Subcutaneous abdominal adipose tissue (tissue), 5 donors: ENCODE measurements at regions not wholly inside any gene's neighbourhood (a gene's known extent, or its start where the extent isn't known, plus 50 kb on each side); places are given as distances from the start of the nearest gene placed in this dataset.

Experiments
- H3K27ac ChIP-seq: one replicate; pipeline ENCODE4 v1.7.0; 2013; ENCODE audit warnings: low read depth, mild to moderate bottlenecking, inconsistent platforms, low read length, moderate library complexity
- H3K27me3 ChIP-seq, 5 donors: one replicate each; pipeline ENCODE4 v1.7.0; 2013; ENCODE audit warnings: low read length in 5 of 5, inconsistent platforms in 1 of 5; ENCODE audit not compliant: control insufficient read depth in 5 of 5, insufficient read depth in 4 of 5
- H3K36me3 ChIP-seq, 5 donors: one replicate each; pipeline ENCODE4 v1.7.0; 2013; ENCODE audit warnings: low read length in 5 of 5; ENCODE audit not compliant: control insufficient read depth in 5 of 5, insufficient read depth in 5 of 5
- H3K4me1 ChIP-seq, 5 donors: one replicate each; pipeline ENCODE4 v1.7.0; 2013; ENCODE audit warnings: low read length in 5 of 5, mild to moderate bottlenecking in 3 of 5, moderate library complexity in 1 of 5; ENCODE audit not compliant: control insufficient read depth in 5 of 5, insufficient read depth in 5 of 5
- H3K4me3 ChIP-seq, 5 donors: one replicate each; pipeline ENCODE4 v1.7.0; 2013; ENCODE audit warnings: low read length in 5 of 5, low read depth in 1 of 5
- H3K9ac ChIP-seq, 5 donors: one replicate each; pipeline ENCODE4 v1.7.0; 2013; ENCODE audit warnings: low read length in 5 of 5, mild to moderate bottlenecking in 4 of 5, moderate library complexity in 3 of 5
- H3K9me3 ChIP-seq, 5 donors: one replicate each; pipeline ENCODE4 v1.7.0; 2013; ENCODE audit warnings: low read length in 5 of 5; ENCODE audit not compliant: control insufficient read depth in 5 of 5
- donor health status: healthy.
- donor health status: healthy.
- donor health status: healthy.
- donor health status: healthy.
- donor health status: healthy.

- Histone ChIP-seq H3K9me3 (no peaks in the 10 kb centered on the region), H3K27me3 (peaks cover 0 to 2% (median 0%) of the 10 kb centered on the region in 5 donors), H3K27ac (no peak overlapping the region), H3K4me3 (no peak overlapping the region), H3K4me1 (peaks cover 0 to 5% (median 4%) of the 10 kb centered on the region in 5 donors), H3K36me3 (no peaks in the 10 kb centered on the region), H3K9ac (peak overlapping the region in 1 of 5 donors; percentile 14)
Measured at GRCh38 chr14:37903343-37904191, 304.1 kb upstream of the SSTR1 start.

GRCh38 chr14:37924622-37925021 lies 283.1 kb upstream of the SSTR1 start:
- Histone ChIP-seq H3K27me3 (no peaks in the 10 kb centered on the region), H3K27ac (no peak overlapping the region), H3K9ac (no peak overlapping the region), H3K4me3 (no peak overlapping the region), H3K36me3 (no peaks in the 10 kb centered on the region), H3K9me3 (no peaks in the 10 kb centered on the region), H3K4me1 (no peaks in the 10 kb centered on the region)

- H3K9me3 ChIP-seq = no peaks in the 10 kb centered on the region
Measured at GRCh38 chr14:37932008-37932407, 275.7 kb upstream of the SSTR1 start.

GRCh38 chr14:37932481-37932880 lies 275.2 kb upstream of the SSTR1 start:
- no peaks in the 10 kb centered on the region for H3K27me3 ChIP-seq
- peaks cover 0 to 2% (median 0%) of the 10 kb centered on the region in 5 donors for H3K4me1 ChIP-seq
- H3K36me3 ChIP-seq = no peaks in the 10 kb centered on the region
- no peak overlapping the region for H3K27ac ChIP-seq
- H3K9me3 ChIP-seq = no peaks in the 10 kb centered on the region
- no peak overlapping the region for H3K9ac ChIP-seq
- no peak overlapping the region for H3K4me3 ChIP-seq

More at GRCh38 chr14:37932008-37932407, 275.7 kb upstream of the SSTR1 start:
- H3K4me1 ChIP-seq = peaks cover 0 to 2% (median 0%) of the 10 kb centered on the region in 5 donors
- H3K27ac ChIP-seq = no peak overlapping the region
- H3K27me3 ChIP-seq = no peaks in the 10 kb centered on the region
- no peak overlapping the region for H3K9ac ChIP-seq
- H3K4me3 ChIP-seq = no peak overlapping the region
- no peaks in the 10 kb centered on the region for H3K36me3 ChIP-seq

GRCh38 chr14:37936971-37937370 lies 270.7 kb upstream of the SSTR1 start:
- Histone ChIP-seq H3K4me1 (peaks cover 0 to 2% (median 0%) of the 10 kb centered on the region in 5 donors), H3K27ac (no peak overlapping the region), H3K27me3 (no peaks in the 10 kb centered on the region), H3K9ac (no peak overlapping the region), H3K36me3 (no peaks in the 10 kb centered on the region), H3K9me3 (no peaks in the 10 kb centered on the region), H3K4me3 (no peak overlapping the region)

GRCh38 chr14:37939442-37940028 lies 268.2 kb upstream of the SSTR1 start:
- H3K36me3 ChIP-seq = no peaks in the 10 kb centered on the region
- H3K4me1 ChIP-seq = no peaks in the 10 kb centered on the region
- no peak overlapping the region for H3K9ac ChIP-seq
- H3K4me3 ChIP-seq = no peak overlapping the region
- H3K27me3 ChIP-seq = no peaks in the 10 kb centered on the region
- peaks cover 0 to 2% (median 0%) of the 10 kb centered on the region in 5 donors for H3K9me3 ChIP-seq
- H3K27ac ChIP-seq = no peak overlapping the region

- peaks cover 4 to 36% (median 28%) of the 10 kb centered on the region in 5 donors for H3K9me3 ChIP-seq
- H3K27me3 ChIP-seq = no peaks in the 10 kb centered on the region
- H3K9ac ChIP-seq = no peak overlapping the region
- H3K4me1 ChIP-seq = no peaks in the 10 kb centered on the region
- H3K27ac ChIP-seq = no peak overlapping the region
- H3K36me3 ChIP-seq = no peaks in the 10 kb centered on the region
- peak overlapping the region in 2 of 5 donors; percentile 14 to 32 for H3K4me3 ChIP-seq
Measured at GRCh38 chr14:37945959-37946358, 261.7 kb upstream of the SSTR1 start.

- H3K27ac ChIP-seq = no peak overlapping the region
- H3K9me3 ChIP-seq = peaks cover 4 to 36% (median 28%) of the 10 kb centered on the region in 5 donors
- H3K36me3 ChIP-seq = no peaks in the 10 kb centered on the region
- H3K27me3 ChIP-seq = no peaks in the 10 kb centered on the region
- no peaks in the 10 kb centered on the region for H3K4me1 ChIP-seq
- no peak overlapping the region for H3K9ac ChIP-seq
- no peak overlapping the region for H3K4me3 ChIP-seq
Measured at GRCh38 chr14:37946819-37947218, 260.9 kb upstream of the SSTR1 start.

GRCh38 chr14:37948266-37948665 lies 259.4 kb upstream of the SSTR1 start:
- peaks cover 4 to 36% (median 28%) of the 10 kb centered on the region in 5 donors for H3K9me3 ChIP-seq
- no peak overlapping the region for H3K27ac ChIP-seq
- H3K27me3 ChIP-seq = no peaks in the 10 kb centered on the region
- no peaks in the 10 kb centered on the region for H3K36me3 ChIP-seq
- no peak overlapping the region for H3K9ac ChIP-seq
- H3K4me1 ChIP-seq = no peaks in the 10 kb centered on the region
- no peak overlapping the region for H3K4me3 ChIP-seq

- Histone ChIP-seq H3K9ac (no peak overlapping the region), H3K4me3 (no peak overlapping the region), H3K27me3 (no peaks in the 10 kb centered on the region), H3K9me3 (peaks cover 0 to 2% (median 0%) of the 10 kb centered on the region in 5 donors), H3K4me1 (no peaks in the 10 kb centered on the region), H3K36me3 (no peaks in the 10 kb centered on the region), H3K27ac (no peak overlapping the region)
Measured at GRCh38 chr14:37968664-37969240, 239.0 kb upstream of the SSTR1 start.
